Common myeloid progenitor, CD34-positive (primary cell): ENCODE measurements at regions not wholly inside any gene's neighbourhood (a gene's known extent, or its start where the extent isn't known, plus 50 kb on each side); places are given as distances from the start of the nearest gene placed in this dataset.

Experiments
- CTCF ChIA-PET: fragments of 350-600 bp; sonication (Branson Sonifier 250); formaldehyde crosslinking; loops from one replicate; lab custom pipeline; 2021; ENCODE audit warnings: antibody characterized with exemption; lab: Charles Lee
- POLR2A ChIA-PET: fragments of 350-600 bp; sonication (Branson Sonifier 250); formaldehyde crosslinking; loops from one replicate; lab custom pipeline; 2021; ENCODE audit warnings: antibody characterized with exemption; lab: Charles Lee
- DNase-seq, 3 donors: peaks; one replicate each; pipeline versions ENCODE4 v3.0.0 to v3.0.0-alpha.2; 2013
- H3K27ac ChIP-seq, 2 experiments: 1 replicate in 1 of 2; 2 replicates in 1 of 2; pipeline ENCODE4 v1.7.0; 2013; ENCODE audit warnings: inconsistent platforms in 2 of 2, low read length in 2 of 2, mild to moderate bottlenecking in 2 of 2, low read depth in 1 of 2, moderate library complexity in 1 of 2; ENCODE audit not compliant: severe bottlenecking in 2 of 2, insufficient read depth in 1 of 2, poor library complexity in 1 of 2
- H3K27me3 ChIP-seq, 5 experiments: replicated peaks in 2 of 5; 1 replicate in 3 of 5; 2 replicates in 2 of 5; pipeline versions ENCODE4 v1.6.1 to v1.7.0; 2013; ENCODE audit warnings: low read length in 4 of 5, mild to moderate bottlenecking in 2 of 5, moderate library complexity in 2 of 5, inconsistent platforms in 1 of 5; ENCODE audit not compliant: insufficient read depth in 5 of 5, control insufficient read depth in 4 of 5
- H3K36me3 ChIP-seq, 4 experiments: 1 replicate in 2 of 4; 2 replicates in 2 of 4; pipeline versions ENCODE4 v1.6.1 to v1.7.0; 2013; ENCODE audit warnings: low read length in 3 of 4, control low read depth in 1 of 4, mild to moderate bottlenecking in 1 of 4; ENCODE audit not compliant: control insufficient read depth in 4 of 4, insufficient read depth in 4 of 4
- H3K4me1 ChIP-seq, 4 experiments: 1 replicate in 3 of 4; 2 replicates in 1 of 4; pipeline versions ENCODE4 v1.6.1 to v1.7.1; 2013; ENCODE audit warnings: low read length in 3 of 4, mild to moderate bottlenecking in 3 of 4, control low read depth in 1 of 4, inconsistent platforms in 1 of 4, moderate library complexity in 1 of 4; ENCODE audit not compliant: control insufficient read depth in 4 of 4, insufficient read depth in 4 of 4; ENCODE audit errors: control extremely low read depth in 1 of 4
- H3K4me3 ChIP-seq, 7 experiments: 1 replicate in 4 of 7; 2 replicates in 3 of 7; pipeline versions ENCODE4 v1.5.1 to v1.7.0; 2013; ENCODE audit warnings: mild to moderate bottlenecking in 7 of 7, low read length in 6 of 7, moderate library complexity in 6 of 7, inconsistent platforms in 2 of 7, low read depth in 2 of 7, control low read depth in 1 of 7; ENCODE audit not compliant: insufficient read depth in 4 of 7, control insufficient read depth in 1 of 7; ENCODE audit errors: extremely low read depth in 1 of 7
- H3K9me3 ChIP-seq, 5 experiments: 1 replicate in 4 of 5; 2 replicates in 1 of 5; pipeline versions ENCODE4 v1.6.1 to v1.7.1; 2013; ENCODE audit warnings: low read length in 4 of 5, mild to moderate bottlenecking in 2 of 5, inconsistent platforms in 1 of 5, low read depth in 1 of 5, moderate library complexity in 1 of 5; ENCODE audit not compliant: control insufficient read depth in 4 of 5, insufficient read depth in 2 of 5; ENCODE audit errors: control extremely low read depth in 1 of 5
- WGBS: methylation state at CpG from one replicate; pipeline ENCODE4 v1.1.5; 2013; ENCODE audit not compliant: insufficient coverage; 5-methylcytosine and 5-hydroxymethylcytosine counted together

DNA sequence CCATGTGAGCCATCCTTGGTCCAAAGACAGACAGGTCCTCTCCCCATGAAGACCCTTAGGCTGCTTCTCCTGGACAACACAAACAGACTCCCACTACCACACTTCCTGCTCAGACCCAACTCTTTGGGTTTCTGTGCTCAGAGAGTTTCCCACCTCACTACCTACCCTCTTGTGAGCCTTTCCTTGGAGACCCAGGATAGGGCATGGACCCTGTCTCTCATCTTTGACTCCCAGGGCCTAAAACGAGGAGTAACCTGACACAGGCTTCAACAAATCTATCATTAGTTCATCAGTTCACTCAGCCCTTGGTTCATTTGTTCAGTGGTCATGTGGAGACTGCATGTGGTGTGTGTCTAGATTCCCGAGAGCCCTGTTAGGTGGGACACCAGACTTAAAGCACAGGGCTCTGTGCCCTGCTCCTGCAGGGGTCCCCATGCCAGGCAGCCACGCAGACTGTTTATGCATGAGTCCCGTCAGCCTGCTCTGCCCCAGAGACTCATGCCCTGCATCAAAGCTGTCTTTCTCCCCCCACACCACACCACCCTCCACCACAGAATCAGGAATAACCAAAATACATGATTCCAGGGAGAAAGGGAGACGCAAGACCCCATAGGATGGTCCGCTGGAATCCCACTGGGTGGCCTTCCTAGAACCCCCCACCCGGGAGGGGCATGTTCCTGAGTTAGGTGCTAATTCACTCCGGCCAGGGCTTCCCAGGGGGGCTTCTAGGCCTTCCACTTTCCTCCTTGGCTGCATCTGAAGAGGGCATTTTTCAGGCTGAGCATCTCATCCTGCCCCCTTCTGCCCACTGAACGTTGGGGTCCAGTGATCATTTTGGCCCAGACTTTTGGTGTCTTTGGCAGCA lies 100.2 kb upstream of the TEX51 start:
- H3K9me3 ChIP-seq: no peaks in the 10 kb centered on the region
- peaks cover 0 to 22% (median 14%) of the 10 kb centered on the region in 5 experiments for H3K27me3 ChIP-seq
- no peak for DNase-seq
- CTCF ChIA-PET: no interaction called here
- H3K4me1 ChIP-seq: no peaks in the 10 kb centered on the region
- no peaks in the 10 kb centered on the region for H3K36me3 ChIP-seq
- H3K27ac ChIP-seq: no peak overlapping the region
- no peak overlapping the region for H3K4me3 ChIP-seq
- POLR2A ChIA-PET: no interaction called here
- 86% methylated on average over 5 of the region's 9 CpGs for WGBS

GRCh38 chr2:126799301-126799700 lies 99.4 kb upstream of the TEX51 start:
- Histone ChIP-seq H3K4me1 (no peaks in the 10 kb centered on the region), H3K9me3 (no peaks in the 10 kb centered on the region), H3K36me3 (no peaks in the 10 kb centered on the region), H3K27me3 (peaks cover 0 to 15% (median 11%) of the 10 kb centered on the region in 5 experiments), H3K27ac (no peak overlapping the region), H3K4me3 (no peak overlapping the region)
- ChIA-PET POLR2A (no interaction called here), CTCF (no interaction called here)
- DNase-seq: no peak
- WGBS: 100% methylated on average over 1 of the region's 2 CpGs

DNA sequence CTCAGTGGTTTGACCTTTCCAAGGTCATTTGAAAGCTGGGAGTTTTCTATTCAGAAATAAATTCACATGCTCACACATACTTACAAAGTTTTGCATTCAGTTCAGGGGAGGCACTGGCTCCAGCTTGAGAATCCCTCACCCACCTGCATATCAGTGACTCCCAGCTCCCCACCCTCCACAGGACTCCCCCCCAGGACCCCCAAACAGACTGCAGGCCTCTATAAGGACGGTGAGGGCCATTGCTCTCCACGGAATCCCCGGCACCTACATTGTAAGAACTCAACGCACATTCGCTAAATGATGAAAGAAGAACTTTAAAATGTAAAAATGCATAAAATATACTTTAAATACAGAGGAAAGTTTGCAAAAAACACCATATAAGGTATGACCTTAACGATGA lies 97.2 kb upstream of the TEX51 start:
- Histone ChIP-seq H3K9me3 (no peaks in the 10 kb centered on the region), H3K27me3 (peaks cover 0 to 10% (median 0%) of the 10 kb centered on the region in 5 experiments), H3K4me3 (no peak overlapping the region), H3K36me3 (no peaks in the 10 kb centered on the region), H3K27ac (no peak overlapping the region), H3K4me1 (no peaks in the 10 kb centered on the region)
- no peak for DNase-seq
- POLR2A ChIA-PET: no interaction called here
- WGBS: no CpG with 5 or more reads among the region's 6 CpGs
- CTCF ChIA-PET: no interaction called here

- POLR2A ChIA-PET: no interaction called here
- H3K9me3 ChIP-seq: peaks cover 0 to 2% (median 0%) of the 10 kb centered on the region in 5 experiments
- peaks cover 0 to 6% (median 0%) of the 10 kb centered on the region in 5 experiments for H3K27me3 ChIP-seq
- no peaks in the 10 kb centered on the region for H3K4me1 ChIP-seq
- H3K36me3 ChIP-seq: no peaks in the 10 kb centered on the region
- H3K4me3 ChIP-seq: no peak overlapping the region
- H3K27ac ChIP-seq: no peak overlapping the region
- CTCF ChIA-PET: no interaction called here
- no peak for DNase-seq
- 96% methylated on average over 5 of the region's 7 CpGs for WGBS
Observed at GRCh38 chr2:126802316-126802715, 96.4 kb upstream of the TEX51 start.

- Histone ChIP-seq H3K4me3 (no peak overlapping the region), H3K36me3 (no peaks in the 10 kb centered on the region), H3K27me3 (peaks cover 0 to 6% (median 0%) of the 10 kb centered on the region in 5 experiments), H3K4me1 (no peaks in the 10 kb centered on the region), H3K9me3 (peaks cover 0 to 2% (median 0%) of the 10 kb centered on the region in 5 experiments), H3K27ac (no peak overlapping the region)
- ChIA-PET POLR2A (no interaction called here), CTCF (no interaction called here)
- no peak for DNase-seq
- WGBS: 100% methylated on average over 3 of the region's 8 CpGs
Observed at GRCh38 chr2:126802774-126803433, 95.8 kb upstream of the TEX51 start.

DNA sequence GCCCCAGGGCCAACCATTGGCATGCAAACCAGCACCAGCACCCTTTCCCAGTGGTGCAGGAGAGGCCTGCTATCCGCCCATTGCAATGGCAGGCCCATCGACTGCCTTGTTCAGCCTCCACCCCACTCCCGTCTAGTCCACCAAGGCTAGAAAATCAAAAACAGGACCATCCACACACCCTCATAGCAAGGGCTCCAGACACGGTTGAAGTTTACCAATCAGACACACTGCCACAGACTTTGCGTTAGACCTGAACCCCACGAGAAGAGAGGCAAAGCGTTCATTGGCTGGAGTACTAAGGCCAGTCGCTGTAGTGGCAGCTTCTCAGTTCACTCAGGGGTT lies 95.3 kb upstream of the TEX51 start:
- Histone ChIP-seq H3K4me3 (no peak overlapping the region), H3K36me3 (no peaks in the 10 kb centered on the region), H3K9me3 (peaks cover 0 to 2% (median 0%) of the 10 kb centered on the region in 5 experiments), H3K27ac (no peak overlapping the region), H3K4me1 (no peaks in the 10 kb centered on the region), H3K27me3 (peaks cover 0 to 6% (median 0%) of the 10 kb centered on the region in 5 experiments)
- ChIA-PET POLR2A (no interaction called here), CTCF (no interaction called here)
- WGBS: 86% methylated on average over 4 of the region's 8 CpGs
- no peak for DNase-seq

- ChIA-PET POLR2A (no interaction called here), CTCF (no interaction called here)
- Histone ChIP-seq H3K27ac (no peak overlapping the region), H3K36me3 (no peaks in the 10 kb centered on the region), H3K4me1 (no peaks in the 10 kb centered on the region), H3K4me3 (no peak overlapping the region), H3K9me3 (peaks cover 0 to 2% (median 0%) of the 10 kb centered on the region in 5 experiments), H3K27me3 (peaks cover 0 to 6% (median 0%) of the 10 kb centered on the region in 5 experiments)
- DNase-seq: no peak
- WGBS: 96% methylated on average over 10 of the region's 17 CpGs
Observed at GRCh38 chr2:126804347-126804746, 94.3 kb upstream of the TEX51 start.
